A673 (cell line): ENCODE measurements at regions not wholly inside any gene's neighbourhood (a gene's known extent, or its start where the extent isn't known, plus 50 kb on each side); places are given as distances from the start of the nearest gene placed in this dataset.

Source experiments
- BruUV-seq: library from RNA; stranded (reverse); fragments of 400-500 nt; replicated peaks from 2 replicates; lab custom pipeline; 2021; lab: Mats Ljungman, UMichigan
- CTCF ChIA-PET: fragments of 300-600 bp; sonication (Branson Sonifier 250); formaldehyde crosslinking; loops from one replicate; lab custom pipeline; 2022; ENCODE audit warnings: antibody characterized with exemption; lab: Charles Lee
- POLR2A ChIA-PET: fragments of 300-600 bp; sonication (Branson Sonifier 250); formaldehyde crosslinking; loops from one replicate; lab custom pipeline; 2022; ENCODE audit warnings: antibody characterized with exemption; ENCODE audit not compliant: low non-redundant PET; lab: Charles Lee
- DNase-seq: peaks from one replicate; pipeline ENCODE4 v3.0.0-alpha.2; 2015; ENCODE audit warnings: low spot score
- H3K27ac ChIP-seq: fragments of 200-600 bp; sonication (generic); 2 replicates; pipeline ENCODE4 v1.5.1; 2016; ENCODE audit warnings: mixed run types, low read depth, mild to moderate bottlenecking, mixed read lengths, antibody characterized with exemption, low read length; ENCODE audit not compliant: poor library complexity, severe bottlenecking
- H3K27me3 ChIP-seq: fragments of 200-600 bp; sonication (generic); replicated peaks from 2 replicates; pipeline ENCODE4 v1.6.1; 2017; ENCODE audit warnings: mixed run types, low read depth, mild to moderate bottlenecking, mixed read lengths, antibody characterized with exemption, low read length; ENCODE audit not compliant: insufficient read depth, poor library complexity
- H3K36me3 ChIP-seq: fragments of 200-600 bp; sonication (generic); 2 replicates; pipeline ENCODE4 v1.6.1; 2016; ENCODE audit warnings: mixed run types, mild to moderate bottlenecking, mixed read lengths, antibody characterized with exemption, low read length; ENCODE audit not compliant: insufficient read depth, poor library complexity, severe bottlenecking
- H3K4me1 ChIP-seq: fragments of 200-600 bp; sonication (generic); 2 replicates; pipeline ENCODE4 v1.6.1; 2017; ENCODE audit warnings: mixed run types, mild to moderate bottlenecking, mixed read lengths, antibody characterized with exemption, low read length; ENCODE audit not compliant: insufficient read depth, poor library complexity, severe bottlenecking
- H3K4me3 ChIP-seq: fragments of 200-600 bp; sonication (generic); 2 replicates; pipeline ENCODE4 v1.5.1; 2016; ENCODE audit warnings: low read depth, mixed run types, mild to moderate bottlenecking, mixed read lengths, low read length; ENCODE audit not compliant: poor library complexity, severe bottlenecking
- H3K9me3 ChIP-seq: fragments of 200-600 bp; sonication (generic); 2 replicates; pipeline ENCODE4 v1.6.1; 2016; ENCODE audit warnings: mixed run types, low read depth, mild to moderate bottlenecking, mixed read lengths, antibody characterized with exemption, low read length; ENCODE audit not compliant: poor library complexity, severe bottlenecking
- CTCF ChIP-seq: fragments of 300-800, 200-600 bp; sonication (generic); conservative IDR thresholded peaks from 2 replicates; pipeline ENCODE4 v1.5.1; 2017; ENCODE audit warnings: low read depth, mild to moderate bottlenecking, antibody characterized with exemption, low read length, moderate library complexity, mixed read lengths
- EZH2 ChIP-seq: fragments of 200-600 bp; sonication (generic); IDR thresholded peaks from 2 replicates; pipeline ENCODE4 v1.6.1; 2017; ENCODE audit warnings: borderline replicate concordance, low read depth, mild to moderate bottlenecking, mixed read lengths, antibody characterized with exemption, low read length; ENCODE audit not compliant: poor library complexity, severe bottlenecking
- intact Hi-C: fragments of 100-400 bp; cut with micrococcal nuclease; formaldehyde crosslinking; loops from one replicate; pipeline ENCODE4 v1.10.0; 2022; ENCODE audit not compliant: unreplicated experiment

DNA sequence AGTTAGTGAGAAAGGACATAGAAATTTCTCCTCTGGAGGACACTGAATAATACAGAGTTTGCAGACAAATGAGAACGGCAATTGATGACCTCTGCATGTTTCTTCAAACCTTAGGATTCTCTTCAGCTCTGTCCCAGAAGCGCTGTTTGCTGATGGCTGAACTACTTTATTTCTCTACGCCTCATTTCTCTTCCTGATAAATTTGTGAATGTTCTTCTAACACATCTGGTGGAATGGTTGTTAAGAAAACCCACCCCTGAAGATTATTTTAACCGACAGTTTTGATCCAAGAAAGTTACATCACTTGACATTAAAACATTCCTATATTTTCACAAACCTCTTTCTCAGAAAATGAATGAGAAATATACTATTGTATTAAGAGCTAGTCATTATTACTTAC lies 1150.6 kb downstream of the DTWD2 start:
- intact Hi-C loops, result no loop called here
- no peaks in the 10 kb centered on the region for H3K4me1 ChIP-seq
- ChIA-PET CTCF (no interaction called here), POLR2A (no interaction called here)
- no peak overlapping the region for H3K27ac ChIP-seq
- no peak for TF ChIP-seq CTCF
- TF ChIP-seq EZH2, result no peak
- H3K27me3 ChIP-seq, result no peaks in the 10 kb centered on the region
- H3K36me3 ChIP-seq, result no peaks in the 10 kb centered on the region
- no TSS peak for BruUV-seq
- DNase-seq, result no peak
- H3K9me3 ChIP-seq, result no peaks in the 10 kb centered on the region
- no peak overlapping the region for H3K4me3 ChIP-seq

- Histone ChIP-seq H3K27ac (no peak overlapping the region), H3K9me3 (no peaks in the 10 kb centered on the region), H3K27me3 (no peaks in the 10 kb centered on the region), H3K4me3 (no peak overlapping the region), H3K36me3 (no peaks in the 10 kb centered on the region), H3K4me1 (no peaks in the 10 kb centered on the region)
- TF ChIP-seq CTCF, result no peak
- ChIA-PET POLR2A (no interaction called here), CTCF (no interaction called here)
- DNase-seq, result no peak
- BruUV-seq, result no TSS peak
- intact Hi-C loops, result no loop called here
These were observed 1154.7 kb downstream of the DTWD2 start for GRCh38 chr5:117833691-117834090.

GRCh38 chr5:117829646-117830045 lies 1158.7 kb downstream of the DTWD2 start:
- intact Hi-C loops, result no loop called here
- Histone ChIP-seq H3K27me3 (no peaks in the 10 kb centered on the region), H3K4me1 (no peaks in the 10 kb centered on the region), H3K36me3 (no peaks in the 10 kb centered on the region), H3K9me3 (no peaks in the 10 kb centered on the region), H3K4me3 (no peak overlapping the region), H3K27ac (no peak overlapping the region)
- no peak for TF ChIP-seq EZH2
- no peak for TF ChIP-seq CTCF
- no TSS peak for BruUV-seq
- POLR2A ChIA-PET, result no interaction called here
- DNase-seq, result no peak
- CTCF ChIA-PET, result no interaction called here
